Muscle layer of duodenum (tissue), 2 donors: ENCODE measurements at regions not wholly inside any gene's neighbourhood (a gene's known extent, or its start where the extent isn't known, plus 50 kb on each side); places are given as distances from the start of the nearest gene placed in this dataset.
"Not testable (repeated sequence)": the region's sequence is repeated elsewhere in the genome, so short reads cannot be mapped to it uniquely, and the experiment has no call there.

Experiments used
- H3K27ac ChIP-seq: one replicate; pipeline ENCODE4 v1.7.0; 2013; ENCODE audit warnings: mild to moderate bottlenecking, low read length
- H3K27me3 ChIP-seq: one replicate; pipeline ENCODE4 v1.7.0; 2013; ENCODE audit warnings: low read depth, mild to moderate bottlenecking, control low read depth, low read length
- H3K36me3 ChIP-seq, 2 donors: one replicate each; pipeline ENCODE4 v1.7.0; 2013; ENCODE audit warnings: low read length in 2 of 2, control low read depth in 1 of 2, mild to moderate bottlenecking in 1 of 2; ENCODE audit not compliant: insufficient read depth in 2 of 2, control insufficient read depth in 1 of 2
- H3K4me1 ChIP-seq, 2 donors: one replicate each; pipeline ENCODE4 v1.7.0; 2013; ENCODE audit warnings: low read length in 2 of 2, mild to moderate bottlenecking in 2 of 2, control low read depth in 1 of 2, moderate library complexity in 1 of 2; ENCODE audit not compliant: insufficient read depth in 2 of 2, control insufficient read depth in 1 of 2
- H3K4me3 ChIP-seq, 2 donors: one replicate each; pipeline ENCODE4 v1.7.0; 2013; ENCODE audit warnings: low read length in 2 of 2, low read depth in 1 of 2, mild to moderate bottlenecking in 1 of 2
- H3K9me3 ChIP-seq, 2 donors: one replicate each; pipeline ENCODE4 v1.7.0; 2013; ENCODE audit warnings: low read length in 2 of 2, control low read depth in 1 of 2, mild to moderate bottlenecking in 1 of 2; ENCODE audit not compliant: control insufficient read depth in 1 of 2
- donor health status: healthy.

GRCh38 chr7:19982841-19983835, 209.7 kb upstream of the TMEM196 start:
- H3K4me3 ChIP-seq = no peak overlapping the region
- H3K27me3 ChIP-seq = no peaks in the 10 kb centered on the region
- no peaks in the 10 kb centered on the region for H3K36me3 ChIP-seq
- H3K9me3 ChIP-seq = no peaks in the 10 kb centered on the region
- no peak overlapping the region for H3K27ac ChIP-seq
- no peaks in the 10 kb centered on the region for H3K4me1 ChIP-seq

GRCh38 chr7:19973581-19973980, 200.2 kb upstream of the TMEM196 start:
- Histone ChIP-seq H3K27ac (no peak overlapping the region), H3K4me1 (no peaks in the 10 kb centered on the region), H3K36me3 (no peaks in the 10 kb centered on the region), H3K4me3 (no peak overlapping the region), H3K27me3 (no peaks in the 10 kb centered on the region), H3K9me3 (no peaks in the 10 kb centered on the region)

GRCh38 chr7:19972876-19973275, 199.5 kb upstream of the TMEM196 start:
- H3K4me3 ChIP-seq = no peak overlapping the region
- no peak overlapping the region for H3K27ac ChIP-seq
- no peaks in the 10 kb centered on the region for H3K4me1 ChIP-seq
- H3K27me3 ChIP-seq = no peaks in the 10 kb centered on the region
- no peaks in the 10 kb centered on the region for H3K36me3 ChIP-seq
- no peaks in the 10 kb centered on the region for H3K9me3 ChIP-seq

GRCh38 chr7:19971956-19972355, 198.5 kb upstream of the TMEM196 start:
- no peak overlapping the region for H3K27ac ChIP-seq
- H3K36me3 ChIP-seq = no peaks in the 10 kb centered on the region
- no peaks in the 10 kb centered on the region for H3K4me1 ChIP-seq
- H3K4me3 ChIP-seq = no peak overlapping the region
- H3K9me3 ChIP-seq = no peaks in the 10 kb centered on the region
- no peaks in the 10 kb centered on the region for H3K27me3 ChIP-seq

GRCh38 chr7:19970514-19970913, 197.1 kb upstream of the TMEM196 start:
- H3K27ac ChIP-seq = no peak overlapping the region
- no peaks in the 10 kb centered on the region for H3K9me3 ChIP-seq

GRCh38 chr7:19969859-19970493, 196.6 kb upstream of the TMEM196 start:
- Histone ChIP-seq H3K9me3 (no peaks in the 10 kb centered on the region), H3K36me3 (no peaks in the 10 kb centered on the region), H3K4me3 (no peak overlapping the region), H3K4me1 (no peaks in the 10 kb centered on the region), H3K27ac (no peak overlapping the region), H3K27me3 (no peaks in the 10 kb centered on the region)

More at GRCh38 chr7:19970514-19970913, 197.1 kb upstream of the TMEM196 start:
- H3K27me3 ChIP-seq = no peaks in the 10 kb centered on the region
- no peak overlapping the region for H3K4me3 ChIP-seq
- no peaks in the 10 kb centered on the region for H3K4me1 ChIP-seq
- no peaks in the 10 kb centered on the region for H3K36me3 ChIP-seq

GRCh38 chr7:19964246-19964645, 190.8 kb upstream of the TMEM196 start:
- Histone ChIP-seq H3K4me3 (no peak overlapping the region), H3K27ac (no peak overlapping the region), H3K9me3 (no peaks in the 10 kb centered on the region), H3K27me3 (no peaks in the 10 kb centered on the region), H3K4me1 (no peaks in the 10 kb centered on the region), H3K36me3 (no peaks in the 10 kb centered on the region)

- no peaks in the 10 kb centered on the region for H3K9me3 ChIP-seq
- H3K27me3 ChIP-seq = no peaks in the 10 kb centered on the region
- H3K4me3 ChIP-seq = no peak overlapping the region
- H3K4me1 ChIP-seq = no peaks in the 10 kb centered on the region
- H3K36me3 ChIP-seq = no peaks in the 10 kb centered on the region
- no peak overlapping the region for H3K27ac ChIP-seq
Measured at GRCh38 chr7:19963695-19964094, 190.3 kb upstream of the TMEM196 start.

- Histone ChIP-seq H3K4me3 (no peak overlapping the region), H3K27ac (no peak overlapping the region), H3K9me3 (peaks cover 0 to 4% of the 10 kb centered on the region in 2 donors), H3K4me1 (no peaks in the 10 kb centered on the region), H3K36me3 (no peaks in the 10 kb centered on the region), H3K27me3 (no peaks in the 10 kb centered on the region)
Measured at GRCh38 chr7:19958309-19958896, 185.0 kb upstream of the TMEM196 start.

- H3K36me3 ChIP-seq = no peaks in the 10 kb centered on the region
- peaks cover 0 to 4% of the 10 kb centered on the region in 2 donors for H3K9me3 ChIP-seq
- no peaks in the 10 kb centered on the region for H3K4me1 ChIP-seq
- H3K4me3 ChIP-seq = no peak overlapping the region
- no peaks in the 10 kb centered on the region for H3K27me3 ChIP-seq
- no peak overlapping the region for H3K27ac ChIP-seq
Measured at GRCh38 chr7:19957664-19958063, 184.2 kb upstream of the TMEM196 start.

- not testable (repeated sequence) for H3K36me3 ChIP-seq, H3K4me1 ChIP-seq, H3K9me3 ChIP-seq, H3K27ac ChIP-seq, H3K27me3 ChIP-seq, H3K4me3 ChIP-seq
Measured at GRCh38 chr7:19954166-19954565, 180.7 kb upstream of the TMEM196 start.
